Liver (tissue), 8 donors: ENCODE measurements at regions not wholly inside any gene's neighbourhood (a gene's known extent, or its start where the extent isn't known, plus 50 kb on each side); places are given as distances from the start of the nearest gene placed in this dataset.

ENCODE experiments used
- DNase-seq: peaks from one replicate; pipeline ENCODE4 v3.0.0-alpha.2; 2017; ENCODE audit warnings: low spot score
- H3K27ac ChIP-seq, 2 donors: one replicate each; pipeline ENCODE4 v1.7.0; 2013; ENCODE audit warnings: inconsistent platforms in 2 of 2, low read length in 2 of 2, control low read depth in 1 of 2, low read depth in 1 of 2, mild to moderate bottlenecking in 1 of 2
- H3K27me3 ChIP-seq, 4 donors: one replicate each; pipeline versions ENCODE4 v1.6.1 to v1.7.0; 2013; ENCODE audit warnings: low read length in 3 of 4, inconsistent platforms in 1 of 4, mild to moderate bottlenecking in 1 of 4, moderate library complexity in 1 of 4; ENCODE audit not compliant: control insufficient read depth in 4 of 4, insufficient read depth in 4 of 4
- H3K36me3 ChIP-seq, 4 donors: one replicate each; pipeline versions ENCODE4 v1.6.1 to v1.7.0; 2013; ENCODE audit warnings: low read length in 3 of 4, mild to moderate bottlenecking in 3 of 4, low read depth in 1 of 4, moderate library complexity in 1 of 4; ENCODE audit not compliant: control insufficient read depth in 4 of 4, insufficient read depth in 3 of 4
- H3K4me1 ChIP-seq, 4 donors: one replicate each; pipeline versions ENCODE4 v1.6.1 to v1.7.0; 2013; ENCODE audit warnings: low read length in 3 of 4, mild to moderate bottlenecking in 3 of 4, moderate library complexity in 1 of 4; ENCODE audit not compliant: control insufficient read depth in 4 of 4, insufficient read depth in 4 of 4
- H3K4me3 ChIP-seq, 3 donors: one replicate each; pipeline versions ENCODE4 v1.6.1 to v1.7.0; 2013; ENCODE audit warnings: low read length in 3 of 3, control low read depth in 1 of 3, low read depth in 1 of 3, mild to moderate bottlenecking in 1 of 3
- H3K9ac ChIP-seq, 2 donors: one replicate each; pipeline ENCODE4 v1.7.0; 2013; ENCODE audit warnings: low read length in 2 of 2, mild to moderate bottlenecking in 2 of 2, moderate library complexity in 2 of 2, control low read depth in 1 of 2, low read depth in 1 of 2
- H3K9me3 ChIP-seq, 4 donors: one replicate each; pipeline versions ENCODE4 v1.6.1 to v1.7.0; 2013; ENCODE audit warnings: low read length in 3 of 4; ENCODE audit not compliant: control insufficient read depth in 4 of 4
- CTCF ChIP-seq: fragments of 150-350 bp; IDR thresholded peaks from 2 replicates; pipeline ENCODE4 v1.5.1; 2017; ENCODE audit warnings: improper control_type of control experiment, low read depth, low read length; ENCODE audit not compliant: missing input control
- EGR1 ChIP-seq, 2 donors: IDR thresholded peaks; 2 replicates each; pipeline ENCODE4 v1.6.1; 2016 to 2018; ENCODE audit warnings: antibody characterized with exemption in 2 of 2, low read depth in 2 of 2
- GABPA ChIP-seq, 2 donors: IDR thresholded peaks in 1 of 2; conservative IDR thresholded peaks in 1 of 2; 2 replicates each; pipeline ENCODE4 v1.6.1; 2016; ENCODE audit warnings: antibody characterized with exemption in 2 of 2, mild to moderate bottlenecking in 1 of 2, moderate library complexity in 1 of 2
- HNF4A ChIP-seq, 2 donors: conservative IDR thresholded peaks; 2 replicates each; pipeline ENCODE4 v1.6.1; 2016; ENCODE audit warnings: antibody characterized with exemption in 2 of 2, mild to moderate bottlenecking in 2 of 2
- RAD21 ChIP-seq, 2 donors: IDR thresholded peaks; 2 replicates each; pipeline ENCODE4 v1.6.1; 2016; ENCODE audit warnings: antibody characterized with exemption in 2 of 2, mild to moderate bottlenecking in 2 of 2
- RXRA ChIP-seq, 2 donors: IDR thresholded peaks; 2 replicates each; pipeline ENCODE4 v1.6.1; 2017 to 2018; ENCODE audit warnings: antibody characterized with exemption in 2 of 2, mild to moderate bottlenecking in 1 of 2
- SP1 ChIP-seq: IDR thresholded peaks from 2 replicates; pipeline ENCODE4 v1.6.1; 2018; ENCODE audit warnings: antibody characterized with exemption, mild to moderate bottlenecking
- TAF1 ChIP-seq: conservative IDR thresholded peaks from 2 replicates; pipeline ENCODE4 v1.6.1; 2016; ENCODE audit warnings: antibody characterized with exemption, mild to moderate bottlenecking
- WGBS: extraction: QIAGEN DNeasy Blood & Tissue Kit; methylation state at CpG from one replicate; pipeline ENCODE4 v1.1.7; 2013; 5-methylcytosine and 5-hydroxymethylcytosine counted together
- TF ChIP-seq, protein P1 (sequence below): IDR thresholded peaks from 2 replicates; pipeline ENCODE4 v1.6.1; 2016; ENCODE audit warnings: antibody characterized with exemption, mild to moderate bottlenecking
- TF ChIP-seq, protein P2 (sequence below): IDR thresholded peaks from 2 replicates; pipeline ENCODE4 v1.6.1; 2016; ENCODE audit warnings: antibody characterized with exemption
- donor health status: healthy.
- donor health status: healthy.
- donor health status: healthy.
- donor health status: healthy.
- donor health status: healthy.

DNA sequence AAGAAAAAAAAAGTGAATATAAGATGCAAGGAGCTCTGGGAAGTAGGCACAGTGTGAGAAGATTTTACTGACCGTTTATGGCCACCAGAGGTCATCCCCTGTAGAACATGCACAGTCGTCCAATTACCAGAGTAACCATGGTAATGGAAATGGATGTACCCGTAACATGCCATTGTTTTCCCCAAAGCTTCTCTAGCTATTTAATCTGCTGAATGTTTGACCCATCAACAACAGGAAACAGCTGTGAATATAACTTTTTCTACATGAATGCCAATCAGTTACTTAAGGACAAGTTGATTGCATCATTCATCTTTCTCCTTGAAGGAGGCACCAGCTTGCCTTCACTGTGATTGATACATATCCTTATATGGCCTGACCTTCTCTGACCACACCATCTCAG is 1967.0 kb upstream of the CDH9 start:
- no peaks in the 10 kb centered on the region for H3K27me3 ChIP-seq
- no peak overlapping the region for H3K9ac ChIP-seq
- H3K4me1 ChIP-seq, result no peaks in the 10 kb centered on the region
- no peaks in the 10 kb centered on the region for H3K36me3 ChIP-seq
- H3K9me3 ChIP-seq, result no peaks in the 10 kb centered on the region
- no peak for DNase-seq
- WGBS, result 28% methylated on average over 3 of the region's 3 CpGs
- TF ChIP-seq CTCF (peak; percentile 37), RAD21 (IDR thresholded peaks at IDR 0.05) (peak; percentile 69 to 76), SP1 (no peak)
- TF ChIP-seq, protein P1, sequence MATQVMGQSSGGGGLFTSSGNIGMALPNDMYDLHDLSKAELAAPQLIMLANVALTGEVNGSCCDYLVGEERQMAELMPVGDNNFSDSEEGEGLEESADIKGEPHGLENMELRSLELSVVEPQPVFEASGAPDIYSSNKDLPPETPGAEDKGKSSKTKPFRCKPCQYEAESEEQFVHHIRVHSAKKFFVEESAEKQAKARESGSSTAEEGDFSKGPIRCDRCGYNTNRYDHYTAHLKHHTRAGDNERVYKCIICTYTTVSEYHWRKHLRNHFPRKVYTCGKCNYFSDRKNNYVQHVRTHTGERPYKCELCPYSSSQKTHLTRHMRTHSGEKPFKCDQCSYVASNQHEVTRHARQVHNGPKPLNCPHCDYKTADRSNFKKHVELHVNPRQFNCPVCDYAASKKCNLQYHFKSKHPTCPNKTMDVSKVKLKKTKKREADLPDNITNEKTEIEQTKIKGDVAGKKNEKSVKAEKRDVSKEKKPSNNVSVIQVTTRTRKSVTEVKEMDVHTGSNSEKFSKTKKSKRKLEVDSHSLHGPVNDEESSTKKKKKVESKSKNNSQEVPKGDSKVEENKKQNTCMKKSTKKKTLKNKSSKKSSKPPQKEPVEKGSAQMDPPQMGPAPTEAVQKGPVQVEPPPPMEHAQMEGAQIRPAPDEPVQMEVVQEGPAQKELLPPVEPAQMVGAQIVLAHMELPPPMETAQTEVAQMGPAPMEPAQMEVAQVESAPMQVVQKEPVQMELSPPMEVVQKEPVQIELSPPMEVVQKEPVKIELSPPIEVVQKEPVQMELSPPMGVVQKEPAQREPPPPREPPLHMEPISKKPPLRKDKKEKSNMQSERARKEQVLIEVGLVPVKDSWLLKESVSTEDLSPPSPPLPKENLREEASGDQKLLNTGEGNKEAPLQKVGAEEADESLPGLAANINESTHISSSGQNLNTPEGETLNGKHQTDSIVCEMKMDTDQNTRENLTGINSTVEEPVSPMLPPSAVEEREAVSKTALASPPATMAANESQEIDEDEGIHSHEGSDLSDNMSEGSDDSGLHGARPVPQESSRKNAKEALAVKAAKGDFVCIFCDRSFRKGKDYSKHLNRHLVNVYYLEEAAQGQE, result no peak
- H3K4me3 ChIP-seq, result no peak overlapping the region
- no peak overlapping the region for H3K27ac ChIP-seq

DNA sequence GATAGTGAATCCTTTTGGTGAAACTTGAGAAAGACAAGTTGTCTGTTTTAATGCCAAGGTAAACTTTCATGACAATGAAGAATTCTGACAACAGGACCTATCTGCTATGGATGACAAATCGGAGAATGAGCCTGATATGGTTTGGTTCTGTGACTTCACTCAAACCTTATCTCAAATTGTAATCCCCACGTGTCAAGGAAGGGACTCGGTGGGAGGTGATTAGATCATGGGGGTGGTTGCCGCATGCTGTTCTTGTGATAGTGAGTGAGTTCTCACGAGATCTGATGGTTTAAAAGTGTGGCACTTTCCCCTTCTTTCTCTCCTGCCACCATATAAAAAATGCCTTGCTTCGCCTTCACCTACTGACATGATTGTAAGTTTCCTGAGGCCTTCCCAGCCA is 1964.1 kb upstream of the CDH9 start:
- Histone ChIP-seq H3K4me1 (no peaks in the 10 kb centered on the region), H3K9ac (no peak overlapping the region), H3K27me3 (no peaks in the 10 kb centered on the region), H3K27ac (no peak overlapping the region), H3K9me3 (no peaks in the 10 kb centered on the region), H3K4me3 (no peak overlapping the region), H3K36me3 (no peaks in the 10 kb centered on the region)
- TF ChIP-seq, protein P2, sequence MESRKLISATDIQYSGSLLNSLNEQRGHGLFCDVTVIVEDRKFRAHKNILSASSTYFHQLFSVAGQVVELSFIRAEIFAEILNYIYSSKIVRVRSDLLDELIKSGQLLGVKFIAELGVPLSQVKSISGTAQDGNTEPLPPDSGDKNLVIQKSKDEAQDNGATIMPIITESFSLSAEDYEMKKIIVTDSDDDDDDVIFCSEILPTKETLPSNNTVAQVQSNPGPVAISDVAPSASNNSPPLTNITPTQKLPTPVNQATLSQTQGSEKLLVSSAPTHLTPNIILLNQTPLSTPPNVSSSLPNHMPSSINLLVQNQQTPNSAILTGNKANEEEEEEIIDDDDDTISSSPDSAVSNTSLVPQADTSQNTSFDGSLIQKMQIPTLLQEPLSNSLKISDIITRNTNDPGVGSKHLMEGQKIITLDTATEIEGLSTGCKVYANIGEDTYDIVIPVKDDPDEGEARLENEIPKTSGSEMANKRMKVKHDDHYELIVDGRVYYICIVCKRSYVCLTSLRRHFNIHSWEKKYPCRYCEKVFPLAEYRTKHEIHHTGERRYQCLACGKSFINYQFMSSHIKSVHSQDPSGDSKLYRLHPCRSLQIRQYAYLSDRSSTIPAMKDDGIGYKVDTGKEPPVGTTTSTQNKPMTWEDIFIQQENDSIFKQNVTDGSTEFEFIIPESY, result no peak
- TF ChIP-seq RXRA (IDR thresholded peaks at IDR 0.05), result no peak
- no peak for TF ChIP-seq TAF1
- TF ChIP-seq GABPA (IDR thresholded peaks at IDR 0.05 in 1 of 2, conservative IDR thresholded peaks at IDR 0.05 in 1 of 2), result no peak
- TF ChIP-seq, protein P1, result no peak
- TF ChIP-seq EGR1 (IDR thresholded peaks at IDR 0.05; ENCODE audit: low read depth in 2 of 2), result no peak
- no peak for TF ChIP-seq HNF4A (conservative IDR thresholded peaks at IDR 0.05)
- 67% methylated on average over 6 of the region's 6 CpGs for WGBS
- DNase-seq, result no peak
